ENCODE measurements at regions not wholly inside any gene's neighbourhood (a gene's known extent, or its start where the extent isn't known, plus 50 kb on each side); places are given as distances from the start of the nearest gene placed in this dataset.
"Not testable (repeated sequence)": the region's sequence is repeated elsewhere in the genome, so short reads cannot be mapped to it uniquely, and the experiment has no call there.

GRCh38 chr18:1557711-1558110 lies 653.0 kb downstream of the ADCYAP1 start:
- TF ChIP-seq POLR2A, CTCF, POLR2AphosphoS5 (IDR thresholded peaks at IDR 0.05): not testable (repeated sequence)

Data from breast epithelium (tissue), 3 donors.